ENCODE measurements at regions not wholly inside any gene's neighbourhood (a gene's known extent, or its start where the extent isn't known, plus 50 kb on each side); places are given as distances from the start of the nearest gene placed in this dataset.
"Not testable (repeated sequence)": the region's sequence is repeated elsewhere in the genome, so short reads cannot be mapped to it uniquely, and the experiment has no call there.

DNA sequence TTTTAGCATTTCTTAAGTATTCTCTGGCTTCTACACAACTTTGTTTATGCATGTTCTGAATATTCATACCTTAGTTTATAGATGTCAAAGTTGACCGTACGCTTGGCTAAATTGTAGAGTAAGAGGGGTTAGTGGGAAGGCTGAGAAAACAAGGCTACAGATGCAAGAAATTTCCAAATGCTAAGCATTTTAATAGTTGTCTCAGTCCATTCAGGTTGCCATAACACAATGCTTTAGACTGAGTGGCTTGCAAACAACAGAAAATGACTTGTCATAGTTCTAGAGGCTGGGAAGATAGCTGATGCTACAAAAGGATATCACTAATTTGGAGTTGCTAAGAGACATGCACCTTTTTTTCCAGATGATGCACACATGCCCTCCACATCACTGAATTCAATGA lies 53.0 kb upstream of the C1QTNF3 start:
- not testable (repeated sequence) for DNase-seq (ENCODE audit: low read depth in 2 of 2)

DNA sequence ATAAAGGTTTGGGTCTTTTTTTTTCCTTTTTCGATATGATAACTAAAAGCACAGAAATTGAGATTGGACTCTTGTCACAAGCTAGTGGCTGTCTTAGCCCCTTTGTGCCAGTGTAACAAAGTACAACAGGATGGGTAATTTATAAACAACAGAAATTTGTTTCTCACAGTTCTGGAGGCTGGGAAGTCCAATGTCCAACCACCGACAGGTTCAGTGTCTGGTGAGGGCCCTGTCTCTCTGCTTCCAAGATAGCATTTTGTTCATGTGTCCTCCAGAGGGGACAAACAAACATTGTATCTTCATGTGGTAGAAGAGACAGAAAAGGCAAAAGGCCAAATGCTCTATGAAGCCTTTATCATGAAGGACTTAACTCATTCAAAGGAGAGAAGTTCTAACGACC lies 56.9 kb upstream of the C1QTNF3 start:
- not testable (repeated sequence) for DNase-seq (ENCODE audit: low read depth in 2 of 2)

- not testable (repeated sequence) for DNase-seq (ENCODE audit: low read depth in 2 of 2)
Observed at GRCh38 chr5:34101567-34101966, 58.6 kb upstream of the C1QTNF3 start.

- DNase-seq (ENCODE audit: low read depth in 2 of 2), result not testable (repeated sequence)
Observed at GRCh38 chr5:34108897-34109296, 65.9 kb upstream of the C1QTNF3 start.

DNA sequence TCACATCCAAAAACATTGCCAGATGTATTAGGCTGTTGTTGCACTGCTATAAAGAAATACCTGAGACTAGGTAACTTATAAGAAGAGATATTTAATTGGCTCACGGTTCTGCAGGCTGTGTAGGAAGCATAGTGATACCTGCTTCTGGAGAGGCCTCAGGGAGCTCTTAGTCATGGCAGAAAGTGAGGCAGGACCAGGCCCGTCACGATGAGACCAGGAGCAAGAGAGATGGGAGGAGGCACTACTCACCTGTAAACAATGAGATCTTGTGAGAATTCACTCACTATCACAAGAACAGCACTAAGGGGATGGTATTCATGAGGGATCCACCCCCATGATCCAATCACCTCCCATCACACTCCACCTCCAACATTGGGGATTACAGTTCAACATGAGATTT lies 81.3 kb upstream of the C1QTNF3 start:
- not testable (repeated sequence) for DNase-seq (ENCODE audit: low read depth in 2 of 2)

- DNase-seq (ENCODE audit: low read depth in 2 of 2), result not testable (repeated sequence)
Observed at GRCh38 chr5:34125354-34125753, 82.3 kb upstream of the C1QTNF3 start.

DNA sequence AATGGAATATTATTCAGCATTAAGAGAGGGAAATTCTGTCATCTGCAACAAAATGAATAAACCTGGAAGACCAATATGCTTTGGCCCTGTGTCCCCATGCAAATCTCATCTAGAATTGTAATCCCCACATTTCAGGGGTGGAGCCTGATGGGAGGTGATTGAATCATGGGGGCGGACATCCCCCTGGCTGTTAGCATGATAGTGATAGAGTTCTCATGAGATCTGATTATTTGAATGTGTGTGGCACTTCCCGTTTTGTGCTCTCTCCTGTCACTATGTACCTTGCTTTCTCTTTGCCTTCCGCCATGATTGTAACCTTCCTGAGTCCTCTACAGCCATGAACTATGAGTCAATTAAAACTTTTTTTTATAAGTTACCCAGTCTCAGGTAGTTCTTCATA lies 83.7 kb upstream of the C1QTNF3 start:
- not testable (repeated sequence) for DNase-seq (ENCODE audit: low read depth in 2 of 2)

DNA sequence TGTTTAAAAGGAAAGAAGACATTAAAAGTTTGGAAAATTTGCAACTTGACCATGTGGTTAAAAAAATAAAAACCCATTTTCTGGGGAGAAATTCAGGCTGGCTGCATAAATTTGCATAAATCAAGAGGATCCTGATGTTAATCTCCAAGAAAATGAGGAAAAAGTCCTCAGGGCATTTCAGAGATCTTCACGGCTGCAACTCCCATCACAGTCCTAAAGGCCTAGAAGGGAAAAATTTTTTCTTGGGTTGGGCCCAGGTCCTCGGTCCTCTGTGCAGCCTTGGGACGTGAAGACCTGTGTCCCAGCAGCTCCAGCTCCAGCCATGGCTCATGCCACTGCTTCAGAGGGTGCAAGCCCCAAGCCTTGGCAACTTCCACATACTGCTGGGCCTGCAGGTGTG lies 84.8 kb upstream of the C1QTNF3 start:
- not testable (repeated sequence) for DNase-seq (ENCODE audit: low read depth in 2 of 2)

- DNase-seq (ENCODE audit: low read depth in 2 of 2), result not testable (repeated sequence)
Observed at GRCh38 chr5:34128890-34129289, 85.9 kb upstream of the C1QTNF3 start.

DNA sequence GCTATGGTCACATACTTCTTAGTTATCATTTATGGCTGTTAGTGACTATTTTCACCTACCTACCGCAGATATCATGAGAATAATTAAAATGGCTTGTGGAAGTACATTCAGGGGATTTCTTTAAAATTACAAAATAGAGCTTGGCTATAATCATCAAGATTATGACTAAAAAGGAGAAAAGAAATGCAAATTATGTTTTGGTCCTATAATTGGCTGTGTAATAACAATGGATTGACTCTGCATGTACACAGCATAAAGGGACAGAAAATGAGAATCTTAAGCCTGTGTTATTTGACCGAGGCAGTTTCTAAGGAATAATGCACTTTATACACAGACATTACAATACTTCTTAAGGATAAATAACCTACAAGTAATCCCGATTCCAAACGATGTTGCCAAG lies 112.0 kb upstream of the C1QTNF3 start:
- DNase-seq (ENCODE audit: low read depth in 2 of 2), result not testable (repeated sequence)

DNA sequence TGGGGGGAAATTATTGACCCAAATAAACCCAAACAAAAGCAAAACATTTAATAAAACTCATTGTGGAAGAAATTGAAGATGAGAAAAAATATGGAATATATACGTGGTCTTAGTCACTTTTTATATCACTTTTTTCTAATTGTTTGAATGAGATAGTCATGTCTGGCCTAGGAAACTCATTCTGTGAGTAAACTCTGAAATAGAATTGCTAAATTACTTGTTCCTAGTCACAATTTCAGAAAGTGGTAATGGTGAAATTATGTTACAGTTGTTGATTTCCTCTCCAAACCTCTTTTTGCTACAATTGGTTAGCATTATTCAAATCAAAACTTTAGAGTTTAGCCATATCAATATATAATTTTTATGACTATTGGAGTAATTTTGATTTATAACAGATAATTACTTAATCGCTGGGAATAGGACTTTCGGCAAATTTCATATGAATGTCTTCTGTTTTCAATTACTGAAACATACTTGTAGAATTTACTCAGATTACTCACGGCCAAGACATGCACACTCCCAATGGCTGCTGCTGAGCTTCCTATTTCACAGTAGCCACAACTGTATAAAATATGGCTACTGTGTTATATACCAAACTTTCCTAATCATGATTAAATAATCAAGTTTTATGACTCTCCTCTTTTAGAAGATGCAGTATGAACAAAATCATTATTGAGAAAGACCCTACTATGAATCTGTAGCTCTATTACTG lies 113.8 kb upstream of the C1QTNF3 start:
- DNase-seq (ENCODE audit: low read depth in 2 of 2), result not testable (repeated sequence)

GRCh38 chr5:34160904-34161303 lies 117.9 kb upstream of the C1QTNF3 start:
- not testable (repeated sequence) for DNase-seq (ENCODE audit: low read depth in 2 of 2)

- DNase-seq (ENCODE audit: low read depth in 2 of 2), result not testable (repeated sequence)
Observed at GRCh38 chr5:34171398-34171797, 128.4 kb upstream of the C1QTNF3 start.

DNA sequence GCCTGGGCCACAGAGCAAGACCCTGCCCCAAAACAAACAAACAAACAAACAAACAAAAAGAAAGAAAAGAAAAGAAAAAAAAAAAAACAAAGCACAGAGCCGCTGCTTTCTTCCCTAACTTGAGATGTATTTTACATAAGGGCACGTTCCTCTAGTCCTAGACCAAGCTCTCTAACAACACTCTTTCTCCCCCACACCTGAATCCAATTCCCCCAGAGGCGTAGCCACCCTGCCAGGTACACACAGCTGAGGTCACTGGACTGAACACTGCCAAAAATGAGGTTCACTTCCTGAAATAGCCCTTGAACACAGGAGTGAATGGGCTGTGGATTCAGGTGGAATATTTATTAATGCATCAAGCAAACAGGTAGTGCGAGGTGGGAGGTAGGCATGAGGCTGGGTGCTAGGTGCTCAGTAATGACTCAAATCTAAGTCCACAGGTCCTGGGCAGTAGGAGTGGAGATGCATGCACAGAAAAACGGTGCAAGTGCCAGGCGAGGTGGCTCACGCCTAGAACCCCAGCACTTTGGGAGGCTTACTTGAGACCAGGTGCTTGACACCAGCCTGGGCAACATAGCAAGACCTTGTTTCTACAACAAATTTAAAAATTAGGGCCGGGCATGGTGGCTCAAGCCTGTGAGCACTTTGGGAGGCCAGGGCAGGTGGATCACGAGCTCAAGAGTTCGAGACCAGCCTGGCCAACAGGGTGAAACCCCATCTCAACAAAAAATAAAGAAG lies 136.6 kb upstream of the C1QTNF3 start:
- DNase-seq (ENCODE audit: low read depth in 2 of 2), result not testable (repeated sequence)

DNA sequence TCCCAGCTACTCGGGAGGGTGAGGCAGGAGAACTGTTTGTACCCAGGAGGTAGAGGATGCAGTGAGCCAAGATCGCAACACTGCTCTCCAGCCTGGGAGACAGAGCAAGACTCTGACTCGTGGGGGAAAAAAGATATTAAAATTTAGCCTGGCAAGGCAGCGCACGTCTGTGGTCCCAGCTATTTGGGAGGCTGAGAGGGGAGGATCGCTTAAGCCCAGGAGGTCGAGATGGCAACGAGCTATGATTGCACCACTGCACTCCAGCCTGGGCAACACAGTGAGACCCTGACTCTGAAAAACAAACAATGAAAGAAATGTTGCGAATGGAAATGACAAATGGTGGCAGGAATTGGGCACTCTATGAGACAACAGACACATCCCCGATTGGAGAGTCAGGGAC lies 137.2 kb upstream of the C1QTNF3 start:
- not testable (repeated sequence) for DNase-seq (ENCODE audit: low read depth in 2 of 2)

GRCh38 chr5:34180940-34181614 lies 138.1 kb upstream of the C1QTNF3 start:
- DNase-seq (ENCODE audit: low read depth in 2 of 2), result not testable (repeated sequence)

- DNase-seq (ENCODE audit: low read depth in 2 of 2), result not testable (repeated sequence)
Observed at GRCh38 chr5:34185005-34185404, 142.0 kb upstream of the C1QTNF3 start.

DNA sequence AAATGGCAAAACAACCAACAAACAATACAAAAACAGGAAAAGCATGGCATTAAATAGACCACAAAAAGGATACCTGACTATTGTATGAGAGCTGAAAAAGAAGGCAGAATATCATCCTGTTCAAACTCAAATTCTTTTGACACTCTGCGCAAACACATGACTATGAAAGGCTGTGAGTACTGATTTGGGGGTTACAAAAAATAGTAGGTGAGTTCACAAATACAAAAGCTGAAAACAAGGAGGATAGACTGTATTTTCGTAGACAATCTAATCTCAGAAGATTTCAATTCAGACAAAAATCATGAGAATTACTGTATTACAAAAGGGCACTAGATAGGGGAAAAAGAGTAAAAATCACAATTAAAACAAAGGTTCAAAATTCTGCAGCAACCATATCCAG lies 142.6 kb upstream of the C1QTNF3 start:
- DNase-seq (ENCODE audit: low read depth in 2 of 2), result not testable (repeated sequence)

- not testable (repeated sequence) for DNase-seq (ENCODE audit: low read depth in 2 of 2)
Observed at GRCh38 chr5:34186108-34186507, 143.1 kb upstream of the C1QTNF3 start.

DNA sequence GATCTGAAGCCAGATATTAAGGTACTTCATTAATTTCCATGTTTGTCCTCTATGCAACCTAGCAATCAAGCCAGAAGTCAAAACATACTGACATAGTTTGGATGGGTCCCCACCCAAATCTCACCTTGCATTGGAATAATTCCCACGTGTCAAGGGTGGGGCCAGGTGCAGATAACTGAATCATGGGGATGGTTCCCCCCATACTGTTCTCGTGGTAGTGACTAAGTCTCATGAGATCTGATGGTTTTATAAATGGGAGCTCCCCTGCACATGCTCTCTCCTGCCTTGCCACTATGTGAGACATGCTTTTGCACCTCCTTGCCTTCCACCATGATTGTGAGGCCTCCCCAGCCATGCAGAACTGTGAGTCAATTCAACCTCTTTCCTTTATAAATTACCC lies 143.9 kb upstream of the C1QTNF3 start:
- not testable (repeated sequence) for DNase-seq (ENCODE audit: low read depth in 2 of 2)

DNA sequence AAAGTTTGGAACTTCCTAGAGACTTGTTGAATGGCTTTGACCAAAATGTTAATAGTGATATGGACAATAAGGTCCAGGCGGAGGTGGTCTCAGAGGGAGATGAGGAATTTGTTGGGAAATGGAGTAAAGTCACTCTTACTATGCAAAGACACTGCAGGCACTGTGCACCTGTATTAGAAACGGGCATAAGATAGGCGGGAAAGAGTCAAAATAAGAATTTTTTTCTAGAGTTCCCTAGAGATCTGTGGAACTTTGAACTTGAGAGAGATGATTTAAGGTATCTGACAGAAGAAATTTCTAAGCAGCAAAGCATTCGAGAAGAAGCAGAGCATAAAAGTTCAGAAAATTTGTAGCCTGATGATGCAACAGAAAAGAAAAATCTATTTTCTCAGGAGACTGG lies 144.4 kb upstream of the C1QTNF3 start:
- DNase-seq (ENCODE audit: low read depth in 2 of 2), result not testable (repeated sequence)

- peak; percentile 15 to 68 for DNase-seq (ENCODE audit: low read depth in 2 of 2)
Observed at GRCh38 chr5:34188001-34188822, 145.2 kb upstream of the C1QTNF3 start.

Measured in stimulated activated CD8-positive, alpha-beta memory T cell treated with anti-CD3 and anti-CD28 coated beads, Interleukin-2, amount 100 ng/mL, for 48 hours (primary cell).